ENCODE measurements at regions not wholly inside any gene's neighbourhood (a gene's known extent, or its start where the extent isn't known, plus 50 kb on each side); places are given as distances from the start of the nearest gene placed in this dataset.

GRCh38 chr13:106241974-106242953 is 293.2 kb downstream of the EFNB2 start:
- H3K4me3 ChIP-seq: no peak overlapping the region
- ATAC-seq: no peak
- peak overlapping the region; percentile 6; the same call in 1 of the 2 replicates for H2AFZ ChIP-seq
- no peak overlapping the region; the same call in 1 of the 2 replicates for H3K27ac Mint-ChIP-seq
- H3K27ac ChIP-seq (ENCODE audit: low read depth): no peak overlapping the region
- peaks cover 15% of the 10 kb centered on the region for H3K4me1 Mint-ChIP-seq
- H3K36me3 Mint-ChIP-seq (ENCODE audit: low read depth): peaks cover under 1% of the 10 kb centered on the region; the same call in 1 of the 3 replicates
- peaks cover 7% of the 10 kb centered on the region; the same call in 1 of the 2 replicates for H3K4me1 ChIP-seq (ENCODE audit: insufficient read depth)
- no peak overlapping the region for H3K4me3 Mint-ChIP-seq
- no peak overlapping the region for H3K4me2 ChIP-seq
- no peaks in the 10 kb centered on the region for H3K27me3 ChIP-seq (ENCODE audit: insufficient read depth)
- no peaks in the 10 kb centered on the region for H3K9me3 Mint-ChIP-seq
- no peak for DNase-seq (ENCODE audit: low spot score)
- H3F3A ChIP-seq (replicated peaks; ENCODE audit: low read depth): no peaks in the 10 kb centered on the region
- no peaks in the 10 kb centered on the region for H4K20me1 ChIP-seq (replicated peaks; ENCODE audit: insufficient read depth)
- no peaks in the 10 kb centered on the region for H3K79me2 ChIP-seq (replicated peaks; ENCODE audit: insufficient read depth)
- H3K9me2 ChIP-seq (ENCODE audit: insufficient read depth): no peaks in the 10 kb centered on the region
- no peak for TF ChIP-seq JUNB (IDR thresholded peaks at IDR 0.05; ENCODE audit: unreplicated experiment)
- TF ChIP-seq CREB1 (CRISPR knock-in tag; IDR thresholded peaks at IDR 0.05; ENCODE audit: low read depth): no peak
- TF ChIP-seq REST (IDR thresholded peaks at IDR 0.05; ENCODE audit: unreplicated experiment): no peak
- peaks cover 2% of the 10 kb centered on the region for H3K27me3 Mint-ChIP-seq (ENCODE audit: insufficient read depth, low read depth, poor library complexity)
- H3K36me3 ChIP-seq (ENCODE audit: insufficient read depth): no peaks in the 10 kb centered on the region

GRCh38 chr13:106238690-106239089 is 296.8 kb downstream of the EFNB2 start:
- Histone ChIP-seq H3K4me2 (no peak overlapping the region), H3K79me2 (replicated peaks; ENCODE audit: insufficient read depth) (no peaks in the 10 kb centered on the region), H3K36me3 (ENCODE audit: insufficient read depth) (no peaks in the 10 kb centered on the region), H3K4me1 (ENCODE audit: insufficient read depth) (peaks cover 6% of the 10 kb centered on the region), H3F3A (replicated peaks; ENCODE audit: low read depth) (0 out of 2 replicates have a peak, but pooled peaks cover 6% of the 10 kb centered on the region), H2AFZ (no peak overlapping the region), H3K27ac (ENCODE audit: low read depth) (no peak overlapping the region), H3K9me2 (ENCODE audit: insufficient read depth) (no peaks in the 10 kb centered on the region), H3K4me3 (no peak overlapping the region), H4K20me1 (replicated peaks; ENCODE audit: insufficient read depth) (no peaks in the 10 kb centered on the region), H3K27me3 (ENCODE audit: insufficient read depth) (no peaks in the 10 kb centered on the region)
- Mint-ChIP-seq H3K36me3 (ENCODE audit: low read depth) (peaks cover 3% of the 10 kb centered on the region; the same call in 1 of the 3 replicates), H3K4me3 (no peak overlapping the region), H3K27ac (no peak overlapping the region), H3K27me3 (ENCODE audit: insufficient read depth, low read depth, poor library complexity) (peaks cover 4% of the 10 kb centered on the region), H3K9me3 (no peaks in the 10 kb centered on the region), H3K4me1 (peaks cover 17% of the 10 kb centered on the region)
- DNase-seq (ENCODE audit: low spot score) (no peak), ATAC-seq (no peak)
- no peak for TF ChIP-seq STAT1 (IDR thresholded peaks at IDR 0.05; ENCODE audit: unreplicated experiment)
- TF ChIP-seq CREB1 (CRISPR knock-in tag; IDR thresholded peaks at IDR 0.05; ENCODE audit: low read depth): no peak
- no peak for TF ChIP-seq POLR2AphosphoS5 (IDR thresholded peaks at IDR 0.05; ENCODE audit: low read depth)
- no peak for TF ChIP-seq EZH2phosphoT487 (IDR thresholded peaks at IDR 0.05; ENCODE audit: unreplicated experiment)
- TF ChIP-seq, protein P1, sequence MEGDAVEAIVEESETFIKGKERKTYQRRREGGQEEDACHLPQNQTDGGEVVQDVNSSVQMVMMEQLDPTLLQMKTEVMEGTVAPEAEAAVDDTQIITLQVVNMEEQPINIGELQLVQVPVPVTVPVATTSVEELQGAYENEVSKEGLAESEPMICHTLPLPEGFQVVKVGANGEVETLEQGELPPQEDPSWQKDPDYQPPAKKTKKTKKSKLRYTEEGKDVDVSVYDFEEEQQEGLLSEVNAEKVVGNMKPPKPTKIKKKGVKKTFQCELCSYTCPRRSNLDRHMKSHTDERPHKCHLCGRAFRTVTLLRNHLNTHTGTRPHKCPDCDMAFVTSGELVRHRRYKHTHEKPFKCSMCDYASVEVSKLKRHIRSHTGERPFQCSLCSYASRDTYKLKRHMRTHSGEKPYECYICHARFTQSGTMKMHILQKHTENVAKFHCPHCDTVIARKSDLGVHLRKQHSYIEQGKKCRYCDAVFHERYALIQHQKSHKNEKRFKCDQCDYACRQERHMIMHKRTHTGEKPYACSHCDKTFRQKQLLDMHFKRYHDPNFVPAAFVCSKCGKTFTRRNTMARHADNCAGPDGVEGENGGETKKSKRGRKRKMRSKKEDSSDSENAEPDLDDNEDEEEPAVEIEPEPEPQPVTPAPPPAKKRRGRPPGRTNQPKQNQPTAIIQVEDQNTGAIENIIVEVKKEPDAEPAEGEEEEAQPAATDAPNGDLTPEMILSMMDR (conservative IDR thresholded peaks at IDR 0.05; ENCODE audit: low read depth in 2 of 2): no peak
- no peak for TF ChIP-seq ZNF114 (CRISPR knock-in tag; IDR thresholded peaks at IDR 0.05)
- no peak for TF ChIP-seq REST (IDR thresholded peaks at IDR 0.05; ENCODE audit: unreplicated experiment)
- no peak for TF ChIP-seq ZNF331 (CRISPR knock-in tag; IDR thresholded peaks at IDR 0.05; ENCODE audit: low read depth)
- no peak for TF ChIP-seq NANOG (IDR thresholded peaks at IDR 0.05; ENCODE audit: borderline replicate concordance)

Measured in GM23338 (cell line).